Uterus (tissue), 2 donors: ENCODE measurements at regions not wholly inside any gene's neighbourhood (a gene's known extent, or its start where the extent isn't known, plus 50 kb on each side); places are given as distances from the start of the nearest gene placed in this dataset.

Experiments
- CTCF ChIP-seq, 4 experiments: fragments of 200-600 bp in 2 of 4; fragments of 450-650 bp in 2 of 4; sonication (generic) in 2 of 4; IDR thresholded peaks; one replicate each; pipeline ENCODE4 v1.5.1; 2016 to 2019; ENCODE audit warnings: antibody characterized with exemption in 4 of 4, mild to moderate bottlenecking in 2 of 4, moderate library complexity in 1 of 4
- POLR2A ChIP-seq, 2 donors: fragments of 450-650 bp; IDR thresholded peaks; one replicate each; pipeline ENCODE4 v1.6.1; 2016; ENCODE audit warnings: antibody characterized with exemption in 2 of 2, mild to moderate bottlenecking in 1 of 2, moderate library complexity in 1 of 2

GRCh38 chr12:115482943-115483342, 794.5 kb downstream of the MED13L start:
- TF ChIP-seq CTCF (IDR thresholded peaks at IDR 0.05) = no peak
- no peak for TF ChIP-seq POLR2A (IDR thresholded peaks at IDR 0.05)
